Transverse colon (tissue), 4 donors: ENCODE measurements at regions not wholly inside any gene's neighbourhood (a gene's known extent, or its start where the extent isn't known, plus 50 kb on each side); places are given as distances from the start of the nearest gene placed in this dataset.

Source experiments
- EP300 ChIP-seq: sonication (generic); formaldehyde crosslinking; IDR thresholded peaks from one replicate; pipeline ENCODE4 v1.6.1; 2017; ENCODE audit warnings: antibody characterized with exemption, low read depth
- POLR2A ChIP-seq: fragments of 450-650 bp; IDR thresholded peaks from one replicate; pipeline ENCODE4 v1.6.1; 2016; ENCODE audit warnings: antibody characterized with exemption, mild to moderate bottlenecking, moderate library complexity
- POLR2AphosphoS5 ChIP-seq, 3 donors: sonication (generic); formaldehyde crosslinking; IDR thresholded peaks; one replicate each; pipeline ENCODE4 v1.6.1; 2016; ENCODE audit warnings: antibody characterized with exemption in 3 of 3
- TF ChIP-seq, protein P1 (sequence below), 5 experiments: fragments of 200-600 bp in 3 of 5; fragments of 450-650 bp in 2 of 5; sonication (generic) in 3 of 5; IDR thresholded peaks; 1 replicate in 2 of 5; 2 replicates in 3 of 5; pipeline ENCODE4 v1.5.1; 2016 to 2017; ENCODE audit warnings: antibody characterized with exemption in 5 of 5, inconsistent platforms in 3 of 5, mild to moderate bottlenecking in 2 of 5, moderate library complexity in 1 of 5

DNA sequence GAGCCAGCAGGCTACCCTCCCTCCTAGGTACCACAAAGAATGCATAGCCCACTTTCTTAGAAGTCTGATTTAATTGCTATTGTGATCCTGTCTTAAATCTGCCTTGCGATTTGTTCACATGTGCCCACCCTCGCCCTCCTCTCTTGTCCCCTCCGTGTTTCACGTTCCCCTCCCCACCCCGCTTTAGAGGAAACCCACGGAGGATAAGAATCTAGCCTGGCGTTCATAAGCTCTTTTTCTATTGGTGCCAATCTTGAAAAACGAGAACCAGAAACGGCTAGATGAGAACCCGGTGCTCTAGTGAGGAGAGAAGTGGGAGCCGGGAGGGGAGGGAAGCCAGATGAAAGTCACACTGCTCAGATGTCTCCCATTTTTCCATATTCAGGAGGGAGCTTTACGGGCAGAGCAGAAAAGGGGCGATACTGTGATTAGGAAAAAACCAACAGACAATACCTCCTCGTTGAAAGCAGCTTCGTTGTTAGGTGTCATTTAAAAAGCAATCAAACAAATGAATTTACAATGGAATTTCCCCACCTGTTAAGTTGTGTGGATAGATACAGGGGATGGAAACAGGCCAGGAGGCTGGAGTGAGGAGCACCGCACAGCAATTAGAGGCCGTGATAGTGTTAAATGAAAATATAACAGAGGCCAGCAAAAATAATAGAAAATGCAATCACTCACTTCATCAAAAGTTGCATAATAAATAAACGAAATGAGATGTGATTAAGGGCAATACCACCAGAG is 272.1 kb downstream of the GATA3 start:
- TF ChIP-seq, protein P1, sequence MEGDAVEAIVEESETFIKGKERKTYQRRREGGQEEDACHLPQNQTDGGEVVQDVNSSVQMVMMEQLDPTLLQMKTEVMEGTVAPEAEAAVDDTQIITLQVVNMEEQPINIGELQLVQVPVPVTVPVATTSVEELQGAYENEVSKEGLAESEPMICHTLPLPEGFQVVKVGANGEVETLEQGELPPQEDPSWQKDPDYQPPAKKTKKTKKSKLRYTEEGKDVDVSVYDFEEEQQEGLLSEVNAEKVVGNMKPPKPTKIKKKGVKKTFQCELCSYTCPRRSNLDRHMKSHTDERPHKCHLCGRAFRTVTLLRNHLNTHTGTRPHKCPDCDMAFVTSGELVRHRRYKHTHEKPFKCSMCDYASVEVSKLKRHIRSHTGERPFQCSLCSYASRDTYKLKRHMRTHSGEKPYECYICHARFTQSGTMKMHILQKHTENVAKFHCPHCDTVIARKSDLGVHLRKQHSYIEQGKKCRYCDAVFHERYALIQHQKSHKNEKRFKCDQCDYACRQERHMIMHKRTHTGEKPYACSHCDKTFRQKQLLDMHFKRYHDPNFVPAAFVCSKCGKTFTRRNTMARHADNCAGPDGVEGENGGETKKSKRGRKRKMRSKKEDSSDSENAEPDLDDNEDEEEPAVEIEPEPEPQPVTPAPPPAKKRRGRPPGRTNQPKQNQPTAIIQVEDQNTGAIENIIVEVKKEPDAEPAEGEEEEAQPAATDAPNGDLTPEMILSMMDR (IDR thresholded peaks at IDR 0.05): no peak
- TF ChIP-seq POLR2A: no peak
- no peak for TF ChIP-seq EP300
- TF ChIP-seq POLR2AphosphoS5 (IDR thresholded peaks at IDR 0.05): no peak
